Neural cell (in vitro differentiated cells): ENCODE measurements at regions not wholly inside any gene's neighbourhood (a gene's known extent, or its start where the extent isn't known, plus 50 kb on each side); places are given as distances from the start of the nearest gene placed in this dataset.
A peak's percentile ranks its signal among the peaks of the same experiment; 100 is the strongest.

Source experiments
- CTCF ChIP-seq: fragments of 450-650 bp; IDR thresholded peaks from 2 replicates; pipeline ENCODE4 v1.5.1; 2014; ENCODE audit warnings: antibody characterized with exemption, mild to moderate bottlenecking, moderate library complexity; ENCODE audit not compliant: poor library complexity, severe bottlenecking
- RAD21 ChIP-seq: fragments of 450-650 bp; conservative IDR thresholded peaks from 2 replicates; pipeline ENCODE4 v1.6.1; 2014; ENCODE audit warnings: antibody characterized with exemption, mild to moderate bottlenecking, moderate library complexity
- TF ChIP-seq, protein P1 (sequence below): IDR thresholded peaks from 2 replicates; pipeline ENCODE4 v1.6.1; 2012; ENCODE audit warnings: borderline replicate concordance

DNA sequence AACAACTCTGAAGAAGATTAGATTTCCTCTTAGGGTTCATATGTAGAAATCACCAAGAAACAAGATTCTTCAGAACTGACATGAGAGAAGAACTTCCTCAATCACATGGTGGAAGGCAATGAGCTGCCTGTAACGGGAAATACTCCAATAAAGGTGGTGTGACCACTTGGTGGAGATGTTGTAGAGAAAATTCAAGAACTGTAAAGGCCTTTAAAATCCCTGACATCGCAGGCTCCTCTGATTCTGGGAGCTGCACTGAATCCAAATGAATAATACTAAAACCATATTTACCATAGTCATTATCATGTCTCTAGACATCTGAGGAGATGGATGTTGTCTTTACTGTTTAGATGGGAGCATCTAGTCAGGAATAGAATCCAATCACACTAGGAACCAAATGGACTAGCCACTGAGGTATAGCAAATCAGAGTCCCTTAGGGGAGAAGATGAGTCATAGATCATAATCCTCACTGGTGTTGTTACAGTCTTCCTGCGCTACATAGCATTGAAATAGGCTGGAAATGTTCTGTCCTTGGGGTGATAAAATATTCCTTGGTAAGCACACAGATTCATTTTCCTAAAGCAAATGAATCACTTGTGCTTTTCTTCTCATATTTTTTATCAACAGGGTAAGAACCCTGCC, 321.6 kb upstream of the TENM4 start:
- TF ChIP-seq CTCF (peak; percentile 62), RAD21 (peak; percentile 73)
- TF ChIP-seq, protein P1, sequence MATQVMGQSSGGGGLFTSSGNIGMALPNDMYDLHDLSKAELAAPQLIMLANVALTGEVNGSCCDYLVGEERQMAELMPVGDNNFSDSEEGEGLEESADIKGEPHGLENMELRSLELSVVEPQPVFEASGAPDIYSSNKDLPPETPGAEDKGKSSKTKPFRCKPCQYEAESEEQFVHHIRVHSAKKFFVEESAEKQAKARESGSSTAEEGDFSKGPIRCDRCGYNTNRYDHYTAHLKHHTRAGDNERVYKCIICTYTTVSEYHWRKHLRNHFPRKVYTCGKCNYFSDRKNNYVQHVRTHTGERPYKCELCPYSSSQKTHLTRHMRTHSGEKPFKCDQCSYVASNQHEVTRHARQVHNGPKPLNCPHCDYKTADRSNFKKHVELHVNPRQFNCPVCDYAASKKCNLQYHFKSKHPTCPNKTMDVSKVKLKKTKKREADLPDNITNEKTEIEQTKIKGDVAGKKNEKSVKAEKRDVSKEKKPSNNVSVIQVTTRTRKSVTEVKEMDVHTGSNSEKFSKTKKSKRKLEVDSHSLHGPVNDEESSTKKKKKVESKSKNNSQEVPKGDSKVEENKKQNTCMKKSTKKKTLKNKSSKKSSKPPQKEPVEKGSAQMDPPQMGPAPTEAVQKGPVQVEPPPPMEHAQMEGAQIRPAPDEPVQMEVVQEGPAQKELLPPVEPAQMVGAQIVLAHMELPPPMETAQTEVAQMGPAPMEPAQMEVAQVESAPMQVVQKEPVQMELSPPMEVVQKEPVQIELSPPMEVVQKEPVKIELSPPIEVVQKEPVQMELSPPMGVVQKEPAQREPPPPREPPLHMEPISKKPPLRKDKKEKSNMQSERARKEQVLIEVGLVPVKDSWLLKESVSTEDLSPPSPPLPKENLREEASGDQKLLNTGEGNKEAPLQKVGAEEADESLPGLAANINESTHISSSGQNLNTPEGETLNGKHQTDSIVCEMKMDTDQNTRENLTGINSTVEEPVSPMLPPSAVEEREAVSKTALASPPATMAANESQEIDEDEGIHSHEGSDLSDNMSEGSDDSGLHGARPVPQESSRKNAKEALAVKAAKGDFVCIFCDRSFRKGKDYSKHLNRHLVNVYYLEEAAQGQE: no peak
